ENCODE measurements at regions not wholly inside any gene's neighbourhood (a gene's known extent, or its start where the extent isn't known, plus 50 kb on each side); places are given as distances from the start of the nearest gene placed in this dataset.

DNA sequence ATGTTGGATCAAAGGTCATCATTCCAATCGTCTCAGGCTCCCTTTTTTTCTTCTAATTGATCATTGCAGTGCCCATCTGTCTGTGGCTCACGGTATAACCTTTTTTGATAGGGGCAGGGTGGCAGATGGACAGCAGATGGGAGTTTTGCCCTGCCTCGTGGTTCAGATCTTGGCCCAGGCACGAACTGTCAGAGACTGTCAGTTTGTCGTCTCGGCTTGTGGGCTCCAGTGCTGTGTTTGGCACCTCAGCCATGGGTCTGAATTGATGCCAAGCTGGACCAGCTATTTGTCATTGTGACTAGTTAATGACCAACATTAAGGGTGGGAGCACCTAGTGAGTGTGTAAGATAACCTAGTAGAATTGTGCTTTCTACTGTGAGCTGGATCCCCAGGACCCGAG lies 197.6 kb downstream of the PRL start:
- Mint-ChIP-seq H3K27ac (peak overlapping the region; percentile 60), H3K4me1 (peaks cover 18% of the 10 kb centered on the region), H3K4me3 (no peak overlapping the region), H3K27me3 (ENCODE audit: low read depth, poor library complexity) (no peaks in the 10 kb centered on the region), H3K9me3 (peaks cover 18% of the 10 kb centered on the region), H3K36me3 (ENCODE audit: low read depth) (peaks cover 50% of the 10 kb centered on the region)
- DNase-seq: no peak
- TF ChIP-seq, protein P1, sequence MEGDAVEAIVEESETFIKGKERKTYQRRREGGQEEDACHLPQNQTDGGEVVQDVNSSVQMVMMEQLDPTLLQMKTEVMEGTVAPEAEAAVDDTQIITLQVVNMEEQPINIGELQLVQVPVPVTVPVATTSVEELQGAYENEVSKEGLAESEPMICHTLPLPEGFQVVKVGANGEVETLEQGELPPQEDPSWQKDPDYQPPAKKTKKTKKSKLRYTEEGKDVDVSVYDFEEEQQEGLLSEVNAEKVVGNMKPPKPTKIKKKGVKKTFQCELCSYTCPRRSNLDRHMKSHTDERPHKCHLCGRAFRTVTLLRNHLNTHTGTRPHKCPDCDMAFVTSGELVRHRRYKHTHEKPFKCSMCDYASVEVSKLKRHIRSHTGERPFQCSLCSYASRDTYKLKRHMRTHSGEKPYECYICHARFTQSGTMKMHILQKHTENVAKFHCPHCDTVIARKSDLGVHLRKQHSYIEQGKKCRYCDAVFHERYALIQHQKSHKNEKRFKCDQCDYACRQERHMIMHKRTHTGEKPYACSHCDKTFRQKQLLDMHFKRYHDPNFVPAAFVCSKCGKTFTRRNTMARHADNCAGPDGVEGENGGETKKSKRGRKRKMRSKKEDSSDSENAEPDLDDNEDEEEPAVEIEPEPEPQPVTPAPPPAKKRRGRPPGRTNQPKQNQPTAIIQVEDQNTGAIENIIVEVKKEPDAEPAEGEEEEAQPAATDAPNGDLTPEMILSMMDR (IDR thresholded peaks at IDR 0.05): no peak

DNA sequence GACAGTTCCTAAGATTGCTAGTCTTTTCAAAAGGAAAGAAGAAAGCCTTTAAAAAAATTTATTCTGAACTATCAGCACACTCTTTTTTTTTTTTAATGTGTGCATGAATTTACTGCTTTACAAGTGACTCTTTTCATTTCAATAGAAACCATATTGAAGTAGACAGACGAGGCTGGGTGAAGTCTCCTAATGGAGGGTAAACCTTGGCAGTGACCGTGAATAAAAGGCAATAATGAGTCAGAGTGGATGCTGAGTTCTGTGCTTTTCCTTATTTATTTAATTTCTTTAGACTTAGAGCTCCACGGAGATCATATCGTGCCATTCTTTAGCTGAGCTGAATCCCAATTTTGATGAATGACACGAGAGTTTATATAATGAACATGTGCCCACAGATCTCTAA lies 196.9 kb downstream of the PRL start:
- Mint-ChIP-seq H3K27me3 (ENCODE audit: low read depth, poor library complexity) (no peaks in the 10 kb centered on the region), H3K4me1 (peaks cover 18% of the 10 kb centered on the region), H3K4me3 (no peak overlapping the region), H3K27ac (no peak overlapping the region), H3K36me3 (ENCODE audit: low read depth) (peaks cover 50% of the 10 kb centered on the region), H3K9me3 (peaks cover 18% of the 10 kb centered on the region)
- TF ChIP-seq, protein P1 (IDR thresholded peaks at IDR 0.05): no peak
- DNase-seq: no peak

DNA sequence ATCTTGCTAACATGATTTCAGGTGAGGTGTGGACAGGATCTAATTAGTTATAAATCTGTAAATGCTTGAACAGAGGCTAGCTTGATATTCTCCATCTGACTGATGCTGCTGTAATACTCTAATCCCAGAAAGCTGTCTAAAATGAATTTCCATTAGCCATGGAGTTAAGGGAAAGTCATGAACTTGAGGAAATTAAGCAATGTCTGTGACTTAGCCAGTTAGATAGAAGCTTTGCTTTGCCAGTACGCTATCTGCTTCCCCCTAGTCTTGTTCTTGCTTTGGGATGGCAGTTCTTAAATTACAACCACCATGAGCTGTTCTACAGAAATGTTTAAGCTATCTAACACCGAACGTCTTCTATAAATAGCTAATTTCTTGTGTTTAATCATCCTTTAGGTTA lies 195.7 kb downstream of the PRL start:
- TF ChIP-seq, protein P1 (IDR thresholded peaks at IDR 0.05): no peak
- no peak for DNase-seq
- no peak overlapping the region for H3K27ac Mint-ChIP-seq
- H3K4me1 Mint-ChIP-seq: peaks cover 7% of the 10 kb centered on the region
- H3K9me3 Mint-ChIP-seq: peaks cover 18% of the 10 kb centered on the region
- H3K27me3 Mint-ChIP-seq (ENCODE audit: low read depth, poor library complexity): no peaks in the 10 kb centered on the region
- peaks cover 43% of the 10 kb centered on the region for H3K36me3 Mint-ChIP-seq (ENCODE audit: low read depth)
- no peak overlapping the region for H3K4me3 Mint-ChIP-seq

DNA sequence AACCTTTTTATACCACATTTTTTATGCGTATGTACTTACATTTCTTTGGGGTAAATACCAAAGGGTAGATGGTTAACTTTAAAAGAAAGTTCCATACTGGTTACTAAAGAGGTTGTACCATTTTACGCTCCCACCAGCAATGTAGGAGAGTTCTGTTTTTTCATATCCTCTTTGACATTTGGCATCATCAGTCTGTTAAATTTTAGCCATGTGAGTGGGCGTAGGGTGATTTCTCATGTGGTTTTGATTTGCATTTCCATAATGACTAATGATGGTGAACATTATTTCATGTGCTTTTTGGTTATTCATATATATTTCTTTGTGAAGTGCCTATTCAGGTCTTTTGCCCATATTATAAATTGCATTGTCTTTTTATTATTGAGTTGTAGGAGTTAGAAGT lies 194.2 kb downstream of the PRL start:
- Mint-ChIP-seq H3K36me3 (ENCODE audit: low read depth) (peaks cover 43% of the 10 kb centered on the region), H3K4me3 (no peak overlapping the region), H3K27me3 (ENCODE audit: low read depth, poor library complexity) (no peaks in the 10 kb centered on the region), H3K27ac (no peak overlapping the region), H3K9me3 (peaks cover 18% of the 10 kb centered on the region), H3K4me1 (peaks cover 7% of the 10 kb centered on the region)
- DNase-seq: no peak
- TF ChIP-seq, protein P1 (IDR thresholded peaks at IDR 0.05): no peak

DNA sequence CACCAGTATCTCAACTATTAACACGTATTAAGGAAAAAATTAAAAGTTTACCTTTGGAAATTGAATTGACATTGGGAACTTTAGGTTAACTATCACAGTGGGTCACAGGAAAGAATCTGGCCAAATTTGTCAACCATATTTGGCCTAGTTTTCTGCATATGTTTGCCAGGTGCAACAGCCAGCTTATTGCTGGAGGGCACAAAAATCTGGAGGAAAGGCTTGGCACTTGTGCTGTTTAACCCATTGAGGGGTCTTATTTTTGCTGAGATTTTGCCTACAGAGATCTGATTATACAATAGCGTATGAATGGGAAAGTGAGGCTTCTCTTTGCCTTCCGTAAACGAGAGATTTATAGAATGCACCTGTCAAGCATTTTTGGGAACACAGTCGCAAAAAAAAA lies 190.4 kb downstream of the PRL start:
- no peak for DNase-seq
- TF ChIP-seq, protein P1 (IDR thresholded peaks at IDR 0.05): no peak
- H3K27me3 Mint-ChIP-seq (ENCODE audit: low read depth, poor library complexity): no peaks in the 10 kb centered on the region

DNA sequence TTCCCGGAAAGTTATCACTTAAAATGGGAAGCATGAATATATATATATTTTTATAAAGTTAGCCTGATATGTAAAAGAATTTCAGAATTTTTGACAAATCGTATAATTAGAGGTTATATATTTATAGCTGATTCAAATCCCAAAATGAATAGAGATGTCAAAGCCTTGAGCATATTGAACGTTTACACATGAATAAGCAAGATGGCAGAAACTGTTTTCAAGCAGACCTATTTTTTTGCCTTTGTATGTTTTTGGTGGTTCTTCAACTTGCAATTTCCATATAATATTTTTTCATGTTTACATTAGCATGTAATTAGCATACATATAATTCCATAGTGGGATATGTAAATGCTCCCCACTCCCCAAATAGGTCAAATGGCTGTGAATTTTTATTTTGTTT lies 189.9 kb downstream of the PRL start:
- Mint-ChIP-seq H3K4me3 (no peak overlapping the region), H3K27me3 (ENCODE audit: low read depth, poor library complexity) (no peaks in the 10 kb centered on the region), H3K9me3 (peaks cover 18% of the 10 kb centered on the region), H3K27ac (no peak overlapping the region), H3K36me3 (ENCODE audit: low read depth) (peaks cover 71% of the 10 kb centered on the region), H3K4me1 (no peaks in the 10 kb centered on the region)
- TF ChIP-seq, protein P1 (IDR thresholded peaks at IDR 0.05): no peak
- no peak for DNase-seq

More for the DNA sequence above, 190.4 kb downstream of the PRL start:
- H3K4me1 Mint-ChIP-seq: no peaks in the 10 kb centered on the region
- no peak overlapping the region for H3K27ac Mint-ChIP-seq
- peaks cover 18% of the 10 kb centered on the region for H3K9me3 Mint-ChIP-seq
- H3K4me3 Mint-ChIP-seq: no peak overlapping the region
- H3K36me3 Mint-ChIP-seq (ENCODE audit: low read depth): peaks cover 71% of the 10 kb centered on the region
